ENCODE measurements at regions not wholly inside any gene's neighbourhood (a gene's known extent, or its start where the extent isn't known, plus 50 kb on each side); places are given as distances from the start of the nearest gene placed in this dataset.

GRCh38 chr4:71206763-71207162 lies 132.1 kb upstream of the SLC4A4 start:
- H3K27me3 ChIP-seq (replicated peaks in 1 of 4; ENCODE audit: control insufficient read depth in 3 of 4, extremely low read depth in 1 of 4, insufficient read depth in 3 of 4, low read length in 3 of 4) = no peaks in the 10 kb centered on the region
- H4K8ac ChIP-seq (ENCODE audit: extremely low read depth, insufficient read depth, low read length) = no peak overlapping the region
- H3K79me1 ChIP-seq (ENCODE audit: low read depth, low read length) = no peaks in the 10 kb centered on the region
- H3K4ac ChIP-seq (replicated peaks; ENCODE audit: insufficient read length, low read depth, low read length) = no peak overlapping the region
- no peak overlapping the region for H3K23ac ChIP-seq (ENCODE audit: insufficient read length)
- no peak overlapping the region for H3K4me2 ChIP-seq (ENCODE audit: insufficient read depth in 1 of 2, low read depth in 2 of 2, low read length in 2 of 2)
- H3K27ac ChIP-seq (ENCODE audit: low read depth, low read length) = no peak overlapping the region
- no peak overlapping the region for H2BK120ac ChIP-seq (replicated peaks; ENCODE audit: low read depth, low read length)
- no peak overlapping the region for H3K4me3 ChIP-seq (ENCODE audit: extremely low read depth in 1 of 4, insufficient read depth in 2 of 4, low read depth in 3 of 4, low read length in 4 of 4)
- H4K5ac ChIP-seq (ENCODE audit: insufficient read length, low read depth, low read length) = no peak overlapping the region
- H3K14ac ChIP-seq (ENCODE audit: insufficient read length) = no peak overlapping the region
- no peaks in the 10 kb centered on the region for H3K79me2 ChIP-seq (ENCODE audit: control insufficient read depth in 1 of 2, insufficient read depth in 2 of 2, low read length in 2 of 2)
- FAIRE-seq (no peak), DNase-seq (ENCODE audit: low read depth in 1 of 2, low spot score in 2 of 2) (no peak)
- H3K9ac ChIP-seq (replicated peaks in 1 of 4; ENCODE audit: extremely low read depth in 1 of 4, low read depth in 3 of 4, low read length in 3 of 4) = no peak overlapping the region
- no peak overlapping the region for H2AK5ac ChIP-seq (ENCODE audit: low read depth, low read length)
- H3K36me3 ChIP-seq (ENCODE audit: control insufficient read depth in 2 of 4, insufficient read depth in 4 of 4, low read length in 3 of 4) = no peaks in the 10 kb centered on the region
- H3K56ac ChIP-seq (replicated peaks; ENCODE audit: insufficient read length, low read depth, low read length) = no peak overlapping the region
- no peaks in the 10 kb centered on the region for H4K20me1 ChIP-seq (replicated peaks in 1 of 2; ENCODE audit: control insufficient read depth in 1 of 2, insufficient read depth in 2 of 2, low read length in 2 of 2)
- H3K18ac ChIP-seq (ENCODE audit: extremely low read depth, low read length) = no peak overlapping the region
- H2BK12ac ChIP-seq (ENCODE audit: low read depth, low read length) = no peak overlapping the region
- WGBS, 2 experiments (ENCODE audit: extremely low coverage in 1 of 2, insufficient coverage in 1 of 2, insufficient read length in 1 of 2, insufficient replicate concordance in 2 of 2, low coverage in 1 of 2, low lambda C conversion rate in 2 of 2, missing lambda C conversion rate in 1 of 2) = 85% methylated on average over 3 of the region's 3 CpGs; no CpG with 5 or more reads in 1 of the 2 experiments
- TF ChIP-seq CBX5 (IDR thresholded peaks at IDR 0.05; ENCODE audit: low read depth, low read length) (no peak), CEBPB (IDR thresholded peaks at IDR 0.05; ENCODE audit: low read depth, low read length) (no peak), MAFK (IDR thresholded peaks at IDR 0.05; ENCODE audit: low read depth, low read length) (no peak), TEAD4 (IDR thresholded peaks at IDR 0.05; ENCODE audit: low read depth, low read length) (no peak), MAX (IDR thresholded peaks at IDR 0.05) (no peak), SP4 (IDR thresholded peaks at IDR 0.05; ENCODE audit: low read length) (no peak), TAF1 (IDR thresholded peaks at IDR 0.05; ENCODE audit: low read depth, low read length) (no peak), CTCF (IDR thresholded peaks at IDR 0.05; ENCODE audit: control extremely low read depth in 1 of 3, insufficient read depth in 1 of 3, low read depth in 1 of 3, low read length in 3 of 3) (no peak), SIX5 (IDR thresholded peaks at IDR 0.05; ENCODE audit: low read depth, low read length) (no peak)
- ChIA-PET POLR2A (ENCODE audit: partially characterized antibody) (no interaction called here), CTCF (ENCODE audit: partially characterized antibody) (no interaction called here)
- H2BK20ac ChIP-seq (ENCODE audit: low read length) = no peak overlapping the region
- H3K9me3 ChIP-seq (ENCODE audit: insufficient read depth in 2 of 2, low read depth in 1 of 2, low read length in 1 of 2) = no peaks in the 10 kb centered on the region
- H2BK15ac ChIP-seq (ENCODE audit: low read length) = no peak overlapping the region
- H3K23me2 ChIP-seq (ENCODE audit: low read depth, low read length) = no peaks in the 10 kb centered on the region
- H2BK5ac ChIP-seq (ENCODE audit: low read depth, low read length) = no peak overlapping the region
- no peak overlapping the region for H2AFZ ChIP-seq (ENCODE audit: low read length)
- no peak overlapping the region for H4K91ac ChIP-seq (replicated peaks; ENCODE audit: insufficient read length, low read length)
- H3K4me1 ChIP-seq (replicated peaks in 1 of 4; ENCODE audit: control insufficient read depth in 3 of 4, insufficient read depth in 4 of 4, low read length in 3 of 4) = peaks cover 0 to 4% (median 3%) of the 10 kb centered on the region in 4 experiments; a peak in 2 of 7 replicates
